DOHH2 (cell line): ENCODE measurements at regions not wholly inside any gene's neighbourhood (a gene's known extent, or its start where the extent isn't known, plus 50 kb on each side); places are given as distances from the start of the nearest gene placed in this dataset.

Source experiments
- H3F3A ChIP-seq: fragments of 200-600 bp; sonication (generic), shearing (Covaris generic); 2 replicates; pipeline ENCODE4 v1.6.0; 2016; ENCODE audit warnings: antibody characterized with exemption, mild to moderate bottlenecking; ENCODE audit not compliant: control insufficient read depth, insufficient read depth
- H3K27ac ChIP-seq: fragments of 200-600 bp; sonication (generic); 2 replicates; pipeline ENCODE4 v1.5.1; 2014; ENCODE audit warnings: low read depth, mild to moderate bottlenecking, low read length, moderate library complexity
- H3K27me3 ChIP-seq: fragments of 200-600 bp; sonication (generic); 2 replicates; pipeline ENCODE4 v1.6.1; 2014; ENCODE audit warnings: mild to moderate bottlenecking, low read length, mixed read lengths; ENCODE audit not compliant: control insufficient read depth
- H3K36me3 ChIP-seq: fragments of 200-600 bp; sonication (generic); 2 replicates; pipeline ENCODE4 v1.6.1; 2014; ENCODE audit warnings: mild to moderate bottlenecking, low read length, moderate library complexity, mixed read lengths; ENCODE audit not compliant: control insufficient read depth
- H3K4me1 ChIP-seq: fragments of 200-600 bp; sonication (generic); 2 replicates; pipeline ENCODE4 v1.6.1; 2014; ENCODE audit warnings: mild to moderate bottlenecking, low read length, mixed read lengths; ENCODE audit not compliant: control insufficient read depth
- H3K4me2 ChIP-seq: fragments of 200-600 bp; sonication (generic); 2 replicates; pipeline ENCODE4 v1.6.0; 2014; ENCODE audit warnings: mild to moderate bottlenecking, low read length, moderate library complexity
- H3K4me3 ChIP-seq: fragments of 200-600 bp; sonication (generic); 2 replicates; pipeline ENCODE4 v1.5.1; 2014; ENCODE audit warnings: mild to moderate bottlenecking, low read length, mixed read lengths
- H3K79me2 ChIP-seq: fragments of 200-600 bp; sonication (generic); 2 replicates; pipeline ENCODE4 v1.6.1; 2014; ENCODE audit warnings: mild to moderate bottlenecking, low read length, mixed read lengths; ENCODE audit not compliant: control insufficient read depth
- H3K9me2 ChIP-seq: fragments of 200-600 bp; sonication (generic); replicated peaks from 2 replicates; pipeline ENCODE4 v1.6.1; 2014; ENCODE audit warnings: mild to moderate bottlenecking, low read length, mixed read lengths; ENCODE audit not compliant: control insufficient read depth
- H3K9me3 ChIP-seq: fragments of 200-600 bp; sonication (generic); 2 replicates; pipeline ENCODE4 v1.6.1; 2014; ENCODE audit warnings: antibody characterized with exemption, low read length, mixed read lengths; ENCODE audit not compliant: control insufficient read depth, insufficient read depth
- H4K20me1 ChIP-seq: fragments of 200-600 bp; sonication (generic); 2 replicates; pipeline ENCODE4 v1.6.0; 2014; ENCODE audit warnings: low read depth, mild to moderate bottlenecking, antibody characterized with exemption, low read length, moderate library complexity; ENCODE audit not compliant: control insufficient read depth, insufficient read depth
- EZH2phosphoT487 ChIP-seq: fragments of 200-600 bp; sonication (generic); IDR thresholded peaks from 2 replicates; pipeline ENCODE4 v1.6.1; 2017; ENCODE audit warnings: borderline replicate concordance, mild to moderate bottlenecking, antibody characterized with exemption, low read length, moderate library complexity, mixed read lengths
- TF ChIP-seq, protein P1 (sequence below): fragments of 200-600 bp; sonication (generic); IDR thresholded peaks from one replicate; pipeline ENCODE4 v1.5.1; 2014; ENCODE audit warnings: antibody characterized with exemption, mild to moderate bottlenecking, low read depth, low read length; ENCODE audit not compliant: poor library complexity, severe bottlenecking

DNA sequence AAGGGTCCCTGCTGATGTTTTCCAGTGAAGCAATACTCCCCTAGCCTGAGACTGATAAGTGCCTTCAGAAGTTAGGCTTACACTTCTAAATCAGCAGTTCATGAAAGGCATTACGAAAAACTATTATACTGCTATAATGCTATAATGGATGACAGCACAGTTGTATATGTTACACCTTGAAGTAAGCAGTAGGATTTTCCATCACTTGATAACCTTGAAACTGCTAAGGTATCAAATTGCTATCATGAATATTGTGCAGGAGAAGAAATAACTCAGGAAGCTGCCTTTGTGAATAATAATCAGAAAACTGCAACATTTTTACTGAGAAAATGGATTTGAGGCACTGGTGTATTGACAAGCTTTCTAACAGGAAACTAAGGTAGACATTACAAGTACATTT lies 142.3 kb downstream of the HNMT start:
- H3K4me2 ChIP-seq, result no peak overlapping the region
- H3K36me3 ChIP-seq, result no peaks in the 10 kb centered on the region
- no peaks in the 10 kb centered on the region for H3K9me3 ChIP-seq
- no peak overlapping the region for H3K4me3 ChIP-seq
- H3K27ac ChIP-seq, result no peak overlapping the region
- TF ChIP-seq, protein P1, sequence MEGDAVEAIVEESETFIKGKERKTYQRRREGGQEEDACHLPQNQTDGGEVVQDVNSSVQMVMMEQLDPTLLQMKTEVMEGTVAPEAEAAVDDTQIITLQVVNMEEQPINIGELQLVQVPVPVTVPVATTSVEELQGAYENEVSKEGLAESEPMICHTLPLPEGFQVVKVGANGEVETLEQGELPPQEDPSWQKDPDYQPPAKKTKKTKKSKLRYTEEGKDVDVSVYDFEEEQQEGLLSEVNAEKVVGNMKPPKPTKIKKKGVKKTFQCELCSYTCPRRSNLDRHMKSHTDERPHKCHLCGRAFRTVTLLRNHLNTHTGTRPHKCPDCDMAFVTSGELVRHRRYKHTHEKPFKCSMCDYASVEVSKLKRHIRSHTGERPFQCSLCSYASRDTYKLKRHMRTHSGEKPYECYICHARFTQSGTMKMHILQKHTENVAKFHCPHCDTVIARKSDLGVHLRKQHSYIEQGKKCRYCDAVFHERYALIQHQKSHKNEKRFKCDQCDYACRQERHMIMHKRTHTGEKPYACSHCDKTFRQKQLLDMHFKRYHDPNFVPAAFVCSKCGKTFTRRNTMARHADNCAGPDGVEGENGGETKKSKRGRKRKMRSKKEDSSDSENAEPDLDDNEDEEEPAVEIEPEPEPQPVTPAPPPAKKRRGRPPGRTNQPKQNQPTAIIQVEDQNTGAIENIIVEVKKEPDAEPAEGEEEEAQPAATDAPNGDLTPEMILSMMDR, result no peak
- TF ChIP-seq EZH2phosphoT487, result no peak
- H3F3A ChIP-seq, result no peaks in the 10 kb centered on the region
- no peaks in the 10 kb centered on the region for H3K27me3 ChIP-seq
- H3K9me2 ChIP-seq, result no peaks in the 10 kb centered on the region
- H3K79me2 ChIP-seq, result no peaks in the 10 kb centered on the region
- H3K4me1 ChIP-seq, result no peaks in the 10 kb centered on the region
- H4K20me1 ChIP-seq, result no peaks in the 10 kb centered on the region

DNA sequence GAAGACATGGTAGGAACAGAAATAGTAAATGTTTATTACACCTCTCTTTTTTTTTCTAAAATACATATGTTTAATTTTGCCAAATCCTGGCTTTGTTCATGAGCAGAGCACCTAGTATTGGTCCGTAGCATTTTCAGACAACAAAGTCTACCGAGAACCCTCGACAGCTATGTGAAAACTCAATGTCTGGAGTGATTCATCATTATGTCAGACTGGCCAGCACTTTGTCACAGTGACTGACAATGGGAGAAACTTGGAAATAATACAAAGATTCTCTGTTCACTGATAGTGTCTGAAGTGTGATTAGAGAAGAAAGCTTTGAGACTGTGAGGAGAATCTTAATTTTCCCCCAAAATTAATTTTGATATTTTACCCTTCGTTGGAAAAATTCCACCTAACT lies 143.0 kb downstream of the HNMT start:
- Histone ChIP-seq H4K20me1 (no peaks in the 10 kb centered on the region), H3K9me3 (no peaks in the 10 kb centered on the region), H3K4me2 (no peak overlapping the region), H3K9me2 (no peaks in the 10 kb centered on the region), H3K4me3 (no peak overlapping the region), H3K4me1 (no peaks in the 10 kb centered on the region), H3F3A (no peaks in the 10 kb centered on the region), H3K27me3 (no peaks in the 10 kb centered on the region), H3K36me3 (no peaks in the 10 kb centered on the region), H3K27ac (no peak overlapping the region), H3K79me2 (no peaks in the 10 kb centered on the region)
- TF ChIP-seq, protein P1, result no peak
- TF ChIP-seq EZH2phosphoT487, result no peak

DNA sequence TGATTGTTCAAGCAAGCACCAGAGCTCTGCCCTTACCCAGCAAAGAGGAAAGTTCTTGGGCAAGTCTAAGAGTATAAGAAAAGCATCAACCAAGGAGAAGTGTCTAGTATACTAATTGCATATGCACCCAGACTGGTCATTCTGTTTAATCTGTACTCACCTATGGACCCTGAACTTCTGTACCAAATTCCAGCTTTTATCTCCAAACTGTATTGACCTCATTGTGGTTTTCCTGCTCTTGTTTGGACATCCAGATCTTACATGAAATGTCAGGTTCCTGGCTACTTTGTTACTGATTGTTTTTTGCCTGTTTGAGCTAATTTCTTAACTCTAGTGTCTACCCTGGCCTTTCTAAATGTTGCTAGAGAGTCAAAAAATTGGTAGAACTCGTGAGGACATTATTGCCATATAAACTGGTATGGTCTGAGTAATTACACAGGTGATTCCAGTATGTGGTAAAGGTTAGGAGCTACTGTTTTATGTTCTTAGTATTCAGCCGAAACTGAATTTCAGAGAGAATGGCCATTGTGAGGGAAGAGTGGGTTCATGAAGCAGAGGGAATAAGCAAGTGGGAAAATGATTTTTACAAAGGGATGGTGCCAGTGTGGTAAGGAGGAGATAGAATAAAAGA lies 146.3 kb downstream of the HNMT start:
- Histone ChIP-seq H3K4me3 (no peak overlapping the region), H4K20me1 (no peaks in the 10 kb centered on the region), H3K4me2 (no peak overlapping the region), H3F3A (no peaks in the 10 kb centered on the region), H3K79me2 (no peaks in the 10 kb centered on the region), H3K4me1 (no peaks in the 10 kb centered on the region), H3K27me3 (no peaks in the 10 kb centered on the region), H3K27ac (no peak overlapping the region), H3K36me3 (no peaks in the 10 kb centered on the region), H3K9me2 (no peaks in the 10 kb centered on the region), H3K9me3 (no peaks in the 10 kb centered on the region)
- TF ChIP-seq, protein P1, result no peak
- TF ChIP-seq EZH2phosphoT487, result no peak
